Thoracic aorta (tissue), 2 donors: ENCODE measurements at regions not wholly inside any gene's neighbourhood (a gene's known extent, or its start where the extent isn't known, plus 50 kb on each side); places are given as distances from the start of the nearest gene placed in this dataset.

Source experiments
- ATAC-seq: fragments of 150-250 bp; one replicate; pipeline ENCODE4 v1.8.0; 2017; ENCODE audit warnings: low read depth; ENCODE audit not compliant: insufficient number of reproducible peaks, low FRiP score
- DNase-seq: peaks from one replicate; pipeline ENCODE4 v3.0.0-alpha.2; 2020; ENCODE audit warnings: low spot score
- H3K27ac ChIP-seq, 2 donors: fragments of 200-600 bp; sonication (generic); 1 replicate in 1 of 2; 2 replicates in 1 of 2; pipeline ENCODE4 v1.5.1; 2016; ENCODE audit warnings: mild to moderate bottlenecking in 2 of 2, moderate library complexity in 2 of 2
- H3K27me3 ChIP-seq: fragments of 200-600 bp; sonication (generic); replicated peaks from 2 replicates; pipeline ENCODE4 v1.6.0; 2016; ENCODE audit warnings: mild to moderate bottlenecking; ENCODE audit not compliant: insufficient read depth
- H3K36me3 ChIP-seq: fragments of 200-600 bp; sonication (generic); one replicate; pipeline ENCODE4 v1.5.1; 2016
- H3K4me1 ChIP-seq, 2 donors: fragments of 200-600 bp; sonication (generic); 1 replicate in 1 of 2; 2 replicates in 1 of 2; pipeline versions ENCODE4 v1.5.1 to v1.6.0; 2016; ENCODE audit warnings: low read depth in 2 of 2, mild to moderate bottlenecking in 1 of 2; ENCODE audit not compliant: control insufficient read depth in 1 of 2
- H3K4me3 ChIP-seq: fragments of 200-600 bp; sonication (generic); 2 replicates; pipeline ENCODE4 v1.5.1; 2016; ENCODE audit warnings: mild to moderate bottlenecking
- H3K9me3 ChIP-seq: fragments of 200-600 bp; sonication (generic); 2 replicates; pipeline ENCODE4 v1.5.1; 2016
- TF ChIP-seq, protein P1 (sequence below): fragments of 200-600 bp; sonication (generic); IDR thresholded peaks from one replicate; pipeline ENCODE4 v1.5.1; 2019; ENCODE audit warnings: antibody characterized with exemption

DNA sequence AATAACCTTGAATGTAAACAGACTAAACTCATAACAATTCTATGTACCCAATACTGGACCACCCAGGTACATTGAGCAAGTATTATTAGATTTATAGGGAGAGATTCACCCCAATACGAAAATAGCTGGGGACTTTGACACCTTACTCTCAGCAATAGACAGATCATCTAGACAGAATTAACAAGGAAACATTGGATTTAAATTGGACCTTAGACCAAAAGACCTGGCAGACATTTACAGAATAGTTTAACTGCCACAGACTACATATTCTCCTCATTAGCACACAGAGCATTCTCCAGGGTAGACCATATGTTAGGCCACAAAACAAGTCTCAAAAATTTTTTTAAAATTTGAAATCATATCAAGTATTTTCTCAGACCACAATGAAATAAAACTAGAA lies 397.4 kb downstream of the PIK3R1 start:
- Histone ChIP-seq H3K27me3 (no peaks in the 10 kb centered on the region), H3K27ac (no peak overlapping the region), H3K9me3 (peaks cover 21% of the 10 kb centered on the region), H3K4me1 (no peaks in the 10 kb centered on the region), H3K4me3 (no peak overlapping the region), H3K36me3 (no peaks in the 10 kb centered on the region)
- DNase-seq = no peak
- no peak for ATAC-seq
- TF ChIP-seq, protein P1, sequence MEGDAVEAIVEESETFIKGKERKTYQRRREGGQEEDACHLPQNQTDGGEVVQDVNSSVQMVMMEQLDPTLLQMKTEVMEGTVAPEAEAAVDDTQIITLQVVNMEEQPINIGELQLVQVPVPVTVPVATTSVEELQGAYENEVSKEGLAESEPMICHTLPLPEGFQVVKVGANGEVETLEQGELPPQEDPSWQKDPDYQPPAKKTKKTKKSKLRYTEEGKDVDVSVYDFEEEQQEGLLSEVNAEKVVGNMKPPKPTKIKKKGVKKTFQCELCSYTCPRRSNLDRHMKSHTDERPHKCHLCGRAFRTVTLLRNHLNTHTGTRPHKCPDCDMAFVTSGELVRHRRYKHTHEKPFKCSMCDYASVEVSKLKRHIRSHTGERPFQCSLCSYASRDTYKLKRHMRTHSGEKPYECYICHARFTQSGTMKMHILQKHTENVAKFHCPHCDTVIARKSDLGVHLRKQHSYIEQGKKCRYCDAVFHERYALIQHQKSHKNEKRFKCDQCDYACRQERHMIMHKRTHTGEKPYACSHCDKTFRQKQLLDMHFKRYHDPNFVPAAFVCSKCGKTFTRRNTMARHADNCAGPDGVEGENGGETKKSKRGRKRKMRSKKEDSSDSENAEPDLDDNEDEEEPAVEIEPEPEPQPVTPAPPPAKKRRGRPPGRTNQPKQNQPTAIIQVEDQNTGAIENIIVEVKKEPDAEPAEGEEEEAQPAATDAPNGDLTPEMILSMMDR = no peak

DNA sequence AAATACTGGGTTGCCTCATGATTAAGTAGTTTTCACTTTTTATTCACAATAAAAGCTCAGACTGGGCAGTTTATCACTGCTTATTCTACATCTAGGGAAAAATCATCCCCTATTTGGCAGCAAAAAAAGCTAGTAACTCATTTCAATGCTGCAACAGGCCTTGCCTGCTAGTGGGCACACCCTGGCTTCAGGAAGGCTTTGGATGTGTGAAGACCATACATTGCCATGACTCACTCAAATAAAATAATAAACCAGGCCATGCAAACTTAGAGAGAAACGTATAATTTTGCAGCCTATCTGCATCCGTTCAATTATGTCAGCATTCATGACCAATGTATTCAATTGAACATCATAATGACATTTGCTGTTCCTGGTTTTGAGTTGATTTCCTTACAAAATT lies 402.9 kb downstream of the PIK3R1 start:
- Histone ChIP-seq H3K9me3 (peaks cover 2% of the 10 kb centered on the region), H3K4me1 (no peaks in the 10 kb centered on the region), H3K27ac (no peak overlapping the region), H3K36me3 (no peaks in the 10 kb centered on the region), H3K4me3 (no peak overlapping the region), H3K27me3 (no peaks in the 10 kb centered on the region)
- DNase-seq (no peak), ATAC-seq (no peak)
- TF ChIP-seq, protein P1 = no peak

DNA sequence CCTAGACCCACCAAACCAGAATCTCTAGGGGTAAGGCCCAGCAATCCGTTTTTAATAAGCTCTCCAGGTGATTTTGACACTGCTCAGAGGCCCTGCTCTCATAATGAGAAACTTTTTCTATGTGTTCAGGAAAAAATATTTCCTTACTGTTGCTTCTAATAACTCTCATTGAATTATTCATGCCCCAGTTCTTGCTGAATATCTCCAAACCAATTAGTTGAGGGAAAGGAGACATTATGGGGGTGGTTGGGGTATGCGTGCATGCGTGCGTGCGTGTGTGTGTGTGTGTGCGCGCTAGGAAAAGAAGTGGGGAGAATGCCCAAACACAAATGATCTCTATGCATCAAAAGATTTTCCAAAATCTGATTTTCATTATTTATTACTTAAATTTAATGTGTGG lies 411.4 kb downstream of the PIK3R1 start:
- Histone ChIP-seq H3K4me1 (no peaks in the 10 kb centered on the region), H3K4me3 (no peak overlapping the region), H3K27ac (no peak overlapping the region), H3K27me3 (no peaks in the 10 kb centered on the region), H3K36me3 (no peaks in the 10 kb centered on the region), H3K9me3 (no peaks in the 10 kb centered on the region)
- no peak for DNase-seq
- TF ChIP-seq, protein P1 = no peak
- no peak for ATAC-seq

DNA sequence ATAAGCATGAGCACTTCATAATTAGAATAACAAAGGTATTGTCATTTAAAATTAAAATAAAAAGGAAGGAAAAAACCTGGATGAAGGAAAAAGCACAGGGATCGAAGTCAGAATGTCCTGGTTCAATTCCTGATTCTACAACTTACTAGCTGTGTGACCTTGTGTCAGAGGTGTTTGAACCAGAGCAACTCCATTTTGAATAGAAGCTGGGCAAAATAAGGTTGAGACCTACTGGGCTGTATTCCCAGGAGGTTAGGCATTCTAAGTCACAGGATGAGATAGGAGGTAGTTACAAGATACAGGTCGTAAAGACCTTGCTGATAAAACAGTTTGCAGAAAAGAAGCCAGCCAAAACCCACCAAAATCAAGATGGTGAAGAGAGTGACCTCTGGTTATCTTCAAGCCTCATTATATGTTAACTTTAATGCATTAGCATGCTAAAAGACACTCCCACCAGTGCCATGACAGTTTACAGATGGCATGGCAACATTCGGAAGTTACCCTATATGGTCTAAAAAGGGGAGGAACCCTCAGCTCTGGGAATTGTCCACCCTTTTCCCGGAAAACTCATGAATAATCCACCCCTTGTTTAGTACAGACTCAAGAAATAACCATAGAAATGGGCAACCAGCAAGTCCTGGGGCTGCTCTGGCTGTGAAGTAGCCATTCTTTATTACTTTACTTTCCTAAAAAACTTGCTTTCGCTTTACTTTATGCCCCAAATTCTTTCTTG lies 412.7 kb downstream of the PIK3R1 start:
- TF ChIP-seq, protein P1 = no peak
- DNase-seq = no peak

GRCh38 chr5:68630354-68630753 lies 414.8 kb downstream of the PIK3R1 start:
- Histone ChIP-seq H3K36me3 (no peaks in the 10 kb centered on the region), H3K4me1 (no peaks in the 10 kb centered on the region), H3K27ac (no peak overlapping the region), H3K27me3 (no peaks in the 10 kb centered on the region), H3K4me3 (no peak overlapping the region), H3K9me3 (no peaks in the 10 kb centered on the region)
- DNase-seq (no peak), ATAC-seq (no peak)
- TF ChIP-seq, protein P1 = no peak

More for the DNA sequence above, 412.7 kb downstream of the PIK3R1 start:
- H3K4me1 ChIP-seq = no peaks in the 10 kb centered on the region
- no peaks in the 10 kb centered on the region for H3K27me3 ChIP-seq
- no peak overlapping the region for H3K27ac ChIP-seq
- H3K4me3 ChIP-seq = no peak overlapping the region
- ATAC-seq = no peak
- H3K36me3 ChIP-seq = no peaks in the 10 kb centered on the region
- H3K9me3 ChIP-seq = no peaks in the 10 kb centered on the region
